Prostate gland (tissue), 2 donors: ENCODE measurements at regions not wholly inside any gene's neighbourhood (a gene's known extent, or its start where the extent isn't known, plus 50 kb on each side); places are given as distances from the start of the nearest gene placed in this dataset.

ENCODE experiments used
- POLR2A ChIP-seq: fragments of 450-650 bp; IDR thresholded peaks from one replicate; pipeline ENCODE4 v1.6.1; 2016; ENCODE audit warnings: antibody characterized with exemption, mild to moderate bottlenecking
- POLR2AphosphoS5 ChIP-seq: sonication (generic); formaldehyde crosslinking; IDR thresholded peaks from one replicate; pipeline ENCODE4 v1.6.1; 2017; ENCODE audit warnings: antibody characterized with exemption
- TF ChIP-seq, protein P1 (sequence below), 4 experiments: fragments of 200-600 bp in 2 of 4; fragments of 450-650 bp in 2 of 4; sonication (generic) in 2 of 4; IDR thresholded peaks; 1 replicate in 3 of 4; 2 replicates in 1 of 4; pipeline ENCODE4 v1.5.1; 2016 to 2019; ENCODE audit warnings: antibody characterized with exemption in 4 of 4, mild to moderate bottlenecking in 2 of 4, moderate library complexity in 2 of 4

DNA sequence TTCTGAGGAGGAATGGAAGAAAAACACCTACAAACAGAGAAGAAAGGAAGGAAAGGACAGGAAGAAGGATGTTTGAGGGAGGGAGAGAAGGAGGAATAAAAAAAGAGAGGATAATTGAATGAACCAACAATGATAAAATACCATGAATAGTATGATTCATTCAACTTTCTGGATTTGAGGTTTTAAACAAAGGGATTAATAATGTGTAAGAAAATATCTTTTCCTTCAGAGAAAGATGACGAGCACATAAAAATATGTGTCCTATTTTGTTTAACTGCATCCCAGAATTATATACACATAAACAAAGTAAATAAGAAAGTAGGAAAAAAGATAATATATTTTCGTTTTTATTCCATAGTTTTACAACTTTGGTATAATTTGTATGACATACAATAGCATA lies 1380.4 kb downstream of the STIM2 start:
- TF ChIP-seq, protein P1, sequence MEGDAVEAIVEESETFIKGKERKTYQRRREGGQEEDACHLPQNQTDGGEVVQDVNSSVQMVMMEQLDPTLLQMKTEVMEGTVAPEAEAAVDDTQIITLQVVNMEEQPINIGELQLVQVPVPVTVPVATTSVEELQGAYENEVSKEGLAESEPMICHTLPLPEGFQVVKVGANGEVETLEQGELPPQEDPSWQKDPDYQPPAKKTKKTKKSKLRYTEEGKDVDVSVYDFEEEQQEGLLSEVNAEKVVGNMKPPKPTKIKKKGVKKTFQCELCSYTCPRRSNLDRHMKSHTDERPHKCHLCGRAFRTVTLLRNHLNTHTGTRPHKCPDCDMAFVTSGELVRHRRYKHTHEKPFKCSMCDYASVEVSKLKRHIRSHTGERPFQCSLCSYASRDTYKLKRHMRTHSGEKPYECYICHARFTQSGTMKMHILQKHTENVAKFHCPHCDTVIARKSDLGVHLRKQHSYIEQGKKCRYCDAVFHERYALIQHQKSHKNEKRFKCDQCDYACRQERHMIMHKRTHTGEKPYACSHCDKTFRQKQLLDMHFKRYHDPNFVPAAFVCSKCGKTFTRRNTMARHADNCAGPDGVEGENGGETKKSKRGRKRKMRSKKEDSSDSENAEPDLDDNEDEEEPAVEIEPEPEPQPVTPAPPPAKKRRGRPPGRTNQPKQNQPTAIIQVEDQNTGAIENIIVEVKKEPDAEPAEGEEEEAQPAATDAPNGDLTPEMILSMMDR (IDR thresholded peaks at IDR 0.05): no peak
- TF ChIP-seq POLR2A: no peak
- no peak for TF ChIP-seq POLR2AphosphoS5
